NCI-H146 (cell line): ENCODE measurements at regions not wholly inside any gene's neighbourhood (a gene's known extent, or its start where the extent isn't known, plus 50 kb on each side); places are given as distances from the start of the nearest gene placed in this dataset.
A peak's percentile ranks its signal among the peaks of the same experiment; 100 is the strongest.

Experiments
- DNase-seq: peaks from one replicate; lab custom pipeline; 2025; lab: John Stamatoyannopoulos, UW

- DNase-seq, result no peak
Measured at GRCh38 chr4:35800669-35801068, 443.6 kb downstream of the ARAP2 start.

GRCh38 chr4:35802644-35803043, 441.7 kb downstream of the ARAP2 start:
- DNase-seq, result no peak

DNA sequence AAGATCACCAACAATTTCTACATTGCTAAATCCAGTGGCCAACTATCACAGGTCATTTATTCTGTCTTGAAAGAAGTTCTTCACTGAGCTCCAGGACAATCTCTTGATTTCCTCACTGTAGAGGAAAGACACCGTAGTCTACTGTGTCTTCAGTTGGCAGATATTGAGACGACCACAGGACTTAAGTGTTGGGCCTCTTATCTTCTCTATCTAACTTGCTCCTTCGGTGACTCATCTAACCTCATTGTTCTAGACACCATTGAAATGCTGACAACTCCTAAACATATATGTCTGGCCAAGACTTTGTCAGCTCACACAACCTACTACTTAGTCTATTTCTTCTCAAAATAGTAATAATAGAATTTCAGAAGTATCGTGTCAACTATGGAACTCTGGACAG, 425.8 kb downstream of the ARAP2 start:
- DNase-seq, result no peak

DNA sequence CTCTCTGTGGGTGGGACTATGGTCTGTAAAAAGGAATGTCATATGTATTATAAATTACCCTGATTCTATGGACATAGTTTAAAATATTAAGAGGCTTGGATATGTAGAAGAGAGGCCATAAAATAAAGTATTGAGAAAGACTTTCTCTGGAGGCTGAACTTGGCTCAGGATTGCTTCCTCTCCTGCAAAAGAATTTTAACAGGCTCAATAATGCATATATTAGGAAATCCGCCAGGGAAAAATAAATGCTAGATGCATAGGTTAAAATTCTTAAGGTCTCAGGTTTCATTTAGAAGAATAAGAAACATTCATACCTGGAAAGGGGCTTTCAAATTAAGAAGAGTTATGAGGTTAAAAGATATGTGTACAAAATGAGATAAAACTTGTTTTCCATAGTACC, 424.3 kb downstream of the ARAP2 start:
- no peak for DNase-seq

GRCh38 chr4:35824231-35824630, 420.1 kb downstream of the ARAP2 start:
- DNase-seq, result no peak

DNA sequence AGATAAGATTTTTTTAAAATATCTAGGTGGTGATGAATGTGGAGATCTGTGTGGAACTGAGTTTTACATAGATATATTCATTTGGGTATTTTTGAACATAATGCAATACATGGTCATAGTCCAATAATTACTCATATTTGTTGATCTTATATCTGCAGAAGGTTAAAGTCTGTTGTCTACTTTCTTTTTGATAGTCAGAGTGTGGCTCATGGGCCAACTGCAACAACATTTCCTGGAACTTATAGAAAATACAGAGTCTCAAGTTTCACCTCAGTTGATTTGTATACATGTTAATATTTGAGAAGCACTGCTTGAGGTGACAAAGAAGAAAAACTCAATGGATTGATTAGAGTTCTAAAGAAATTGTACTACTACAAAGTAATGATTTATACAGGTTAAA, 408.4 kb downstream of the ARAP2 start:
- DNase-seq, result no peak

GRCh38 chr4:35836596-35836995, 407.7 kb downstream of the ARAP2 start:
- no peak for DNase-seq

- DNase-seq, result no peak
Measured at GRCh38 chr4:35867057-35867456, 377.3 kb downstream of the ARAP2 start.

GRCh38 chr4:35872273-35872672, 372.0 kb downstream of the ARAP2 start:
- no peak for DNase-seq

DNA sequence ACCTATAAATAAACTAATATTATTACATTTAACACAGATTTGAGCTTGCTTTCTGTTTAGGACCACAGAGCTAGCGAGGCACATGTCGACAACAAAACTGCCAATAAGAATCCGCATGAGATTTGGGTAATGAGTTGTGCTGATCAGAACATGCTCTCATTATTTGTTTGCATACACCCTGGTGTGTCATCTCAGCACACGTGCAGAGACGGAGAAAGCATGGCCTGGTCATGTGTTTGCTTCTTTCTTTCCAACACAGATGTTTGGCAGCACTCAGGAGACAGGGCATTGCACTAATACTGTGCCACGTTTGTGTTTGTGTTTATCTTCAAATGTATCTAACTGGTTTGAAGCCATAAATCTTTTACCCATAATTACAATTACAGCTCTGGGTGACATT, 364.8 kb downstream of the ARAP2 start:
- DNase-seq, result no peak

- no peak for DNase-seq
Measured at GRCh38 chr4:35883108-35883507, 361.2 kb downstream of the ARAP2 start.

DNA sequence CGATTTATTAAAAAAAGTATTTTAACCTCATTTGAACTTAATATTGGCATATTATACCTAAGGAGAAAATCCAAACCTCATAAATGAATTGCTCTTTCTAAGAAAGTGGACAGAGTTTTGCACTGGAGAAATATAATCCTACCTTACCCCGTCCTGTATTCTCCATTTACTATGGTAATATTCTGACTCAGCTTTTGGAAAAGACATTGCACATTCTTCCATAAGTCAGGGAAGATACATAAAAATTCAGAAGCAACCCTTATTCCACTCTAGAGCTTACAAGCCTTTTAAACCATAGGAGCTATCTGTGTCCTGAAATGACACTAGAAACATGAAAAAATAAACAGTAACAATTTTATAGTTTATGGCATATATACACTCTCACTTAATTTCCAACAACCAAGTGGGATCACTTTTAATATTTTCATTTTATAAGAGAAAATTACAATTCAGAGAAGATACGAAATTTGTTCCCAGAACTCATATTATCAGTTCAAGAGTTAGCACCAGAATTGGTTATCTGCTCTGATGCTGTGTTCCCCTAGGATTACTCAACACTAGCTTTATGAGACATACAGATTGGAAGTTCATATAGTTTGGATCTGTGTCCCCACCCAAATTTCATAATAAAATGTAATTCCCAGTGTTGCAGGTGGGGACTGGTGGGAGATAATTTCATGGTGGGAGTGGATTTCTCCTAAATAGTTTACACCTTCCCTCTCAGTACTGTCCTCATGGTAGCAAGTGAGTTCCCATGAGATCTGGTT, 359.4 kb downstream of the ARAP2 start:
- DNase-seq, result no peak

GRCh38 chr4:35897808-35898207, 346.5 kb downstream of the ARAP2 start:
- no peak for DNase-seq

DNA sequence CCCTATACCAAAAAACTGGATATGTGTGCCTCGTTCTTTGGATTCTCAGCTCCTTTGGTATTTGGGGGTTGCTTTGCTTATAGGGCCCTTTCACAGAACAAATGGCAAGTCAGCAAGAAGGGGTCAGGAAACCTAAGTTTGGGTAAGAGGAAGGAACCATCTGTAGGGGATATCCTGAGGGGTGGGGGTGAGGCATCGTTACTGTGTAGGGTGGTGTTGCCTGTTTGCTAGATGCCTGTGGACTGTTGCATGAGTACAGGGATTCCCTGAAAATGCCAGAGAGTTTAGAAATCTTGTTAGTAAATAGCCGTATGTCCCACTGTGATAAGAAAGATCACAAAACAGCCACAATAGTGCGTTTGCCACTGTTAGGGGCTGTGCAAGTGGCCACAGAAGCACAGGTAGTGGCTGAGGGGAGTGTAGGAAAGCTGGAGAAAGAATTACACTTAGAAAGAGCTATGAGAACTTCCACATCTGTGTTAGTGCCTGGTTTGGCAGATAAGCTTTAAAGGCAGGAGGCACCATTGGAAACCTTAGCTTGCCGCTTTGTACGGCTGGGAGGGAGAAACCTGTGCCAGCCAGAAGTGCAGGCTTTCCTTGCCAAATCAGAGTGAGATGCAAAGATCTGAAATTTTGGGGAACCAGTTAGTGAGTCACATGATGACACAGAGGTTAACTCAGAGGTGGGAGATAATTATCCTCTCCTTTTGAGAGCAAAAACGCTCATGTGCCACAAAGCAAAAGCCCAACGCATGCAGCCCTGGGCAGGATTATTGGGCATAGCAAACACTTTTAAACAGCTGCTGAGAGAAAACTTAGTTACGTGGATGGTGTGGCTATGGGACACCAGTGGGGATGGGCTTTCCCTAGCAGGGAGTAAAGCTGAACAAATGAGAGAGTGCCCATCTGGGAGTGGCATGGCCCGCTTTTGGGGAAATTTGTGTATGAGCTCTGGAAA, 343.7 kb downstream of the ARAP2 start:
- no peak for DNase-seq

GRCh38 chr4:35912174-35912573, 332.1 kb downstream of the ARAP2 start:
- DNase-seq, result no peak

GRCh38 chr4:35918491-35918977, 325.8 kb downstream of the ARAP2 start:
- no peak for DNase-seq

DNA sequence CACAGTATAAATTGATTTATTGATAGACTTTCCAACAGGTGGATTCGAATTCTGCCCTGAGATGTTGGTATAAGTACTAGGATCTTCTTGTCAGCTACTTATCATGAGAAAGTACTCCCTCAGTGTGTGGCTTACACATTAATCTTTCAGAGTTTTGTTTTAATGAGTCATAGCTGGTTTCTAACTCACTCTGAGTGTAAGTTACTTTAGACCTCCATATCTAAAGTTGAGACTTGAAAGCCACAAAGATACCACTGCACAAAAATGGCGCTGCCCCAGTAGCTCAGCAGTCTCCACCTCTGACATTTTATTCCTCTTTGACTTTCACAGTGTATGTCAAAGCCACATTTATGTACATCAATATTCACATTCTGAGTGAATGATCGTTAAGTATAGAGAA, 318.5 kb downstream of the ARAP2 start:
- no peak for DNase-seq

- no peak for DNase-seq
Measured at GRCh38 chr4:35926788-35927187, 317.5 kb downstream of the ARAP2 start.

- DNase-seq, result no peak
Measured at GRCh38 chr4:35933901-35934300, 310.4 kb downstream of the ARAP2 start.

- DNase-seq, result peak; percentile 27
Measured at GRCh38 chr4:35934320-35934981, 309.9 kb downstream of the ARAP2 start.

DNA sequence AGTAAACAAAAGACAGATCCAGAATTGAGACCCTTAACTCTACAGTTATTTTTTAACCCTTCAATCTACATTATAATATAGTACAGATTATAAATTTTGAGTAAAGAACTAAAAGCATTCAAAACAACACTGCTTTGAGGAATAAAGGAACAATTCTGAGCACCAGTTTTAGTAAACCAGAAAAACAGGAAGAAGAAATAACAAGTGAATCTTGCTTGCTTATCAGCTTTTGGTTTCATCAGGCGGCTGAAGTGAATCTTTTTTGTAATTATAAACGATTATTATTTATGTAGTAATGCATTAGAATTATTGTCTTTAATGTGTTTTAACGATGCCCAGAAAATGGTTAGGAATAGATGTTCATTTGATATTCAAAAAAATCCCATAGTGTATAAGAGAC, 305.4 kb downstream of the ARAP2 start:
- no peak for DNase-seq

DNA sequence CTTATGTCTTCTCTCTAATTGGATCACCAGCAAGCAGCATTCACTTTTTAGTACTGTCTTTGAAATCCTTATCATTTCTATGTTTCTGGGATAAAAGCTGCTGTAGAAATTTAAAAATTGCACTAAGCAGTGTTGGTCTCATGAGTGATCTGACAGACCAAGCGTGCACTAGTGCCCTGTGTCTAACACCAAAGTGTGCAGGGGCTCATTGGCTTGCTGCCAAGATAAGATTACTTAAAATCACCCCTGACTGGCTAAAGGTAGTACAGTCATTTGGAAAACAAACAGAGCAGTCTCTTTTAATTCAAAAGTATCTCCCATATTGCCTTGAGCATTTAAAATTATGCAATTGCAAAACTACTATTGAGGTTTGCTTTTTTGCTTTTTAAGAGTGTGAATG, 304.6 kb downstream of the ARAP2 start:
- peak; percentile 71 for DNase-seq
